H1 (cell line): ENCODE measurements at regions not wholly inside any gene's neighbourhood (a gene's known extent, or its start where the extent isn't known, plus 50 kb on each side); places are given as distances from the start of the nearest gene placed in this dataset.

Experiments
- CTCF ChIA-PET: fragments of 300-600 bp; sonication (Branson Sonifier 250); formaldehyde crosslinking; loops from one replicate; lab custom pipeline; 2021; ENCODE audit not compliant: partially characterized antibody; lab: Charles Lee
- POLR2A ChIA-PET: fragments of 300-600 bp; sonication (Branson Sonifier 250); formaldehyde crosslinking; loops from one replicate; lab custom pipeline; 2021; ENCODE audit warnings: inconsistent platforms; ENCODE audit not compliant: partially characterized antibody; lab: Charles Lee
- DNase-seq, 2 experiments: peaks; one replicate each; pipeline versions ENCODE4 v3.0.0 to v3.0.0-alpha.2; 2010 to 2022; ENCODE audit warnings: low spot score in 2 of 2, low read depth in 1 of 2, mixed read lengths in 1 of 2
- FAIRE-seq: peaks from 2 replicates; lab custom pipeline; 2011; peaks lifted over from hg19 to GRCh38; lab: Jason Lieb, UNC
- H2AFZ ChIP-seq: 2 replicates; pipeline ENCODE4 v1.8.1; 2012; ENCODE audit warnings: low read length, inconsistent platforms
- H2AK5ac ChIP-seq: 2 replicates; pipeline ENCODE4 v1.6.1; 2013; ENCODE audit warnings: low read depth, low read length
- H2BK120ac ChIP-seq: replicated peaks from 2 replicates; pipeline ENCODE3; 2013; ENCODE audit warnings: low read depth, low read length, inconsistent platforms
- H2BK12ac ChIP-seq: 2 replicates; pipeline ENCODE4 v1.6.1; 2013; ENCODE audit warnings: low read depth, low read length
- H2BK15ac ChIP-seq: 2 replicates; pipeline ENCODE4 v1.6.1; 2013; ENCODE audit warnings: low read length
- H2BK20ac ChIP-seq: 2 replicates; pipeline ENCODE4 v1.6.1; 2013; ENCODE audit warnings: low read length
- H2BK5ac ChIP-seq: 2 replicates; pipeline ENCODE4 v1.6.1; 2013; ENCODE audit warnings: low read depth, low read length
- H3K14ac ChIP-seq: 2 replicates; pipeline ENCODE4 v1.6.1; 2013; ENCODE audit warnings: inconsistent platforms; ENCODE audit not compliant: insufficient read length
- H3K18ac ChIP-seq: 2 replicates; pipeline ENCODE4 v1.6.1; 2013; ENCODE audit warnings: low read length; ENCODE audit errors: extremely low read depth
- H3K23ac ChIP-seq: 2 replicates; pipeline ENCODE4 v1.6.1; 2013; ENCODE audit warnings: inconsistent platforms; ENCODE audit not compliant: insufficient read length
- H3K23me2 ChIP-seq: 2 replicates; pipeline ENCODE4 v1.6.1; 2013; ENCODE audit warnings: low read depth, low read length
- H3K27ac ChIP-seq: 2 replicates; pipeline ENCODE4 v1.6.1; 2011; ENCODE audit warnings: low read depth, low read length, inconsistent platforms
- H3K27me3 ChIP-seq, 4 experiments: replicated peaks in 1 of 4; 1 replicate in 1 of 4; 2 replicates in 3 of 4; pipeline versions ENCODE4 v1.6.1 to v1.8.1; 2011 to 2013; ENCODE audit warnings: low read length in 3 of 4, mild to moderate bottlenecking in 3 of 4, inconsistent platforms in 2 of 4, mixed read lengths in 2 of 4, moderate library complexity in 1 of 4; ENCODE audit not compliant: control insufficient read depth in 3 of 4, insufficient read depth in 3 of 4; ENCODE audit errors: extremely low read depth in 1 of 4
- H3K36me3 ChIP-seq, 4 experiments: 2 replicates each; pipeline versions ENCODE4 v1.6.1 to v1.8.1; 2011 to 2013; ENCODE audit warnings: mild to moderate bottlenecking in 4 of 4, low read length in 3 of 4, moderate library complexity in 2 of 4, control low read depth in 1 of 4, inconsistent platforms in 1 of 4; ENCODE audit not compliant: insufficient read depth in 4 of 4, control insufficient read depth in 2 of 4
- H3K4ac ChIP-seq: replicated peaks from 2 replicates; pipeline ENCODE3; 2013; ENCODE audit warnings: low read length, low read depth, mixed read lengths, inconsistent platforms; ENCODE audit not compliant: insufficient read length
- H3K4me1 ChIP-seq, 4 experiments: replicated peaks in 1 of 4; 1 replicate in 1 of 4; 2 replicates in 3 of 4; pipeline versions ENCODE4 v1.6.1 to v1.8.1; 2011 to 2013; ENCODE audit warnings: low read length in 3 of 4, inconsistent platforms in 2 of 4, mixed read lengths in 1 of 4; ENCODE audit not compliant: insufficient read depth in 4 of 4, control insufficient read depth in 3 of 4
- H3K4me2 ChIP-seq, 2 experiments: 2 replicates each; pipeline versions ENCODE4 v1.6.1 to v1.8.1; 2011 to 2013; ENCODE audit warnings: low read depth in 2 of 2, low read length in 2 of 2, control low read depth in 1 of 2, inconsistent platforms in 1 of 2, mild to moderate bottlenecking in 1 of 2; ENCODE audit not compliant: insufficient read depth in 1 of 2
- H3K4me3 ChIP-seq, 4 experiments: fragments of 200-600, 300-600 bp in 1 of 4; sonication (generic), shearing (Covaris generic), sonication (Bioruptor Twin) in 1 of 4; 2 replicates each; pipeline versions ENCODE4 v1.5.1 to v1.8.1; 2011 to 2016; ENCODE audit warnings: low read length in 4 of 4, low read depth in 3 of 4, control low read depth in 2 of 4, inconsistent platforms in 2 of 4, mild to moderate bottlenecking in 2 of 4, mixed read lengths in 1 of 4, moderate library complexity in 1 of 4; ENCODE audit not compliant: insufficient read depth in 2 of 4; ENCODE audit errors: extremely low read depth in 1 of 4
- H3K56ac ChIP-seq: replicated peaks from 2 replicates; pipeline ENCODE3; 2013; ENCODE audit warnings: low read depth, mild to moderate bottlenecking, mixed read lengths, low read length, inconsistent platforms; ENCODE audit not compliant: insufficient read length
- H3K79me1 ChIP-seq: 2 replicates; pipeline ENCODE4 v1.6.1; 2013; ENCODE audit warnings: low read depth, low read length, control low read depth
- H3K79me2 ChIP-seq, 2 experiments: 2 replicates each; pipeline versions ENCODE4 v1.6.1 to v1.8.1; 2012 to 2013; ENCODE audit warnings: low read length in 2 of 2, mild to moderate bottlenecking in 2 of 2, inconsistent platforms in 1 of 2; ENCODE audit not compliant: insufficient read depth in 2 of 2, control insufficient read depth in 1 of 2
- H3K9ac ChIP-seq, 4 experiments: replicated peaks in 1 of 4; 1 replicate in 1 of 4; 2 replicates in 3 of 4; pipeline versions ENCODE4 v1.6.1 to v1.8.1; 2011 to 2013; ENCODE audit warnings: low read depth in 3 of 4, low read length in 3 of 4, control low read depth in 2 of 4, mild to moderate bottlenecking in 2 of 4, moderate library complexity in 2 of 4, inconsistent platforms in 1 of 4; ENCODE audit errors: extremely low read depth in 1 of 4
- H3K9me3 ChIP-seq, 2 experiments: 2 replicates each; pipeline versions ENCODE4 v1.6.1 to v1.8.1; 2012 to 2013; ENCODE audit warnings: mild to moderate bottlenecking in 2 of 2, moderate library complexity in 2 of 2, control low read depth in 1 of 2, inconsistent platforms in 1 of 2, low read depth in 1 of 2, low read length in 1 of 2, mixed read lengths in 1 of 2; ENCODE audit not compliant: insufficient read depth in 2 of 2
- H4K20me1 ChIP-seq, 2 experiments: replicated peaks in 1 of 2; 2 replicates each; pipeline versions ENCODE3 to v1.8.1; 2011 to 2013; ENCODE audit warnings: inconsistent platforms in 2 of 2, low read length in 2 of 2, mild to moderate bottlenecking in 1 of 2; ENCODE audit not compliant: insufficient read depth in 2 of 2, control insufficient read depth in 1 of 2
- H4K5ac ChIP-seq: 2 replicates; pipeline ENCODE4 v1.6.1; 2013; ENCODE audit warnings: low read length, low read depth, mixed read lengths, inconsistent platforms; ENCODE audit not compliant: insufficient read length
- H4K8ac ChIP-seq: 2 replicates; pipeline ENCODE4 v1.8.0; 2013; ENCODE audit warnings: mild to moderate bottlenecking, moderate library complexity, low read length, inconsistent platforms; ENCODE audit not compliant: insufficient read depth; ENCODE audit errors: extremely low read depth
- H4K91ac ChIP-seq: replicated peaks from 2 replicates; pipeline ENCODE3; 2013; ENCODE audit warnings: low read length, mixed read lengths, inconsistent platforms; ENCODE audit not compliant: insufficient read length
- ASH2L ChIP-seq: fragments of 200-600, 300-600 bp; sonication (generic); IDR thresholded peaks from one replicate; pipeline ENCODE4 v1.7.1; 2017; ENCODE audit warnings: low read length
- CHD2 ChIP-seq: IDR thresholded peaks from 2 replicates; pipeline ENCODE4 v1.6.1; 2012; ENCODE audit warnings: low read length, improper control_type of control experiment
- CREB1 ChIP-seq: IDR thresholded peaks from 2 replicates; pipeline ENCODE4 v1.6.1; 2012; ENCODE audit warnings: inconsistent platforms
- CTBP2 ChIP-seq: IDR thresholded peaks from 2 replicates; pipeline ENCODE4 v1.7.0; 2011; ENCODE audit warnings: borderline replicate concordance, mild to moderate bottlenecking, moderate library complexity, mixed read lengths, low read length; ENCODE audit not compliant: insufficient read depth, insufficient read length
- E2F6 ChIP-seq: IDR thresholded peaks from 2 replicates; pipeline ENCODE4 v1.6.1; 2012; ENCODE audit warnings: inconsistent platforms
- EGR1 ChIP-seq: IDR thresholded peaks from 2 replicates; pipeline ENCODE4 v1.6.1; 2011; ENCODE audit warnings: low read depth, low read length, borderline replicate concordance
- HDAC2 ChIP-seq, 2 experiments: fragments of 300-600 bp in 1 of 2; sonication (generic) in 1 of 2; IDR thresholded peaks; 2 replicates each; pipeline ENCODE4 v1.6.1; 2011 to 2012; ENCODE audit warnings: low read depth in 2 of 2, low read length in 2 of 2, mild to moderate bottlenecking in 2 of 2, moderate library complexity in 2 of 2, borderline replicate concordance in 1 of 2, inconsistent platforms in 1 of 2
- KDM5A ChIP-seq: fragments of 200-600 bp; IDR thresholded peaks from 2 replicates; pipeline ENCODE4 v1.7.1; 2012; ENCODE audit warnings: mild to moderate bottlenecking, low read length, inconsistent platforms, mixed read lengths
- MAFK ChIP-seq: IDR thresholded peaks from 2 replicates; pipeline ENCODE4 v1.6.1; 2012; ENCODE audit warnings: low read depth, mild to moderate bottlenecking, improper control_type of control experiment, low read length
- NRF1 ChIP-seq: IDR thresholded peaks from 2 replicates; pipeline ENCODE4 v1.6.1; 2011; ENCODE audit warnings: mild to moderate bottlenecking, low read depth, low read length, improper control_type of control experiment
- RAD21 ChIP-seq, 2 experiments: IDR thresholded peaks in 1 of 2; conservative IDR thresholded peaks in 1 of 2; 2 replicates each; pipeline ENCODE4 v1.6.1; 2011; ENCODE audit warnings: low read depth in 2 of 2, low read length in 2 of 2, improper control_type of control experiment in 1 of 2, inconsistent platforms in 1 of 2, mild to moderate bottlenecking in 1 of 2, moderate library complexity in 1 of 2
- SIN3A ChIP-seq, 2 experiments: IDR thresholded peaks in 1 of 2; conservative IDR thresholded peaks in 1 of 2; 2 replicates each; pipeline ENCODE4 v1.6.1; 2011 to 2012; ENCODE audit warnings: low read length in 2 of 2, improper control_type of control experiment in 1 of 2, low read depth in 1 of 2, mild to moderate bottlenecking in 1 of 2
- SP1 ChIP-seq: IDR thresholded peaks from 2 replicates; pipeline ENCODE4 v1.6.1; 2011; ENCODE audit warnings: low read depth, low read length
- WGBS, 2 experiments: shearing (Covaris generic) in 1 of 2; methylation state at CpG; one replicate each; pipeline versions ENCODE4 v1.1.6 to v1.1.7; 2013 to 2015; ENCODE audit warnings: low lambda C conversion rate in 2 of 2, mixed read lengths in 2 of 2, inconsistent platforms in 1 of 2, low coverage in 1 of 2, missing lambda C conversion rate in 1 of 2; ENCODE audit not compliant: insufficient replicate concordance in 2 of 2, insufficient coverage in 1 of 2, insufficient read length in 1 of 2; ENCODE audit errors: extremely low coverage in 1 of 2, missing lambda C conversion rate in 1 of 2; 5-methylcytosine and 5-hydroxymethylcytosine counted together

DNA sequence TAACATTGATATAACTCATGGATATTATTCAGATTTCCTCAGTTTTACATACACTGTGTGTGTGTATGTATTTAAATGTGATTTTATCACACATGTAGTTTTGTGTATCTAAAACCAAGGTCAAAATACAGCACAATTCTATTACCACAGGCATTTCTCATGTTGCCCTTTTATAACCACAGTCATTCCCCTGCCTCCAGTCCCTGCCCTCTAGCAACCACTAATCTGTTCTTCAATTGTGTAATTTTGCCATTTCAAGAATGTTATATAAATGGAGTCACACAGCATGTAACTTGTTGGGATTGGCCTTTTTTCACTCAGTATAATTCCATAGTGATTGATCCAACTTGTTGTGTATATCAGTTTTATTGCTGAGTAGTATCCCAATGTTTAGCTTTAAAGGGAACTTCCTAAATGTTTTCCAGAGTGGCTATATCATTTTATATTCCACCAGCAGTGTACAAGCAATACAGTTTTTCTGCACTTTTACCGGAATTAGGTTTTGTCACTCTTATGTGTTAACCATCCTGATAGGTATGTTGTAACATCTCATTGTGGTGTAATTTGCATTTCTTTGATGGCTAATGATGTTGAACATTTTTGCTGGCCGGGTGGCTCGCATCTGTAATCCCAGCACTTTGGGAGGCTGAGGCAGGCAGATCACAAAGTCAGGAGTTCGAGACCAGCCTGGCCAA is 338.2 kb downstream of the SOX4 start:
- Histone ChIP-seq H4K5ac (no peak overlapping the region), H4K20me1 (no peaks in the 10 kb centered on the region)
- no peak for FAIRE-seq

More for the DNA sequence above, 338.2 kb downstream of the SOX4 start:
- H2AFZ ChIP-seq, result no peak overlapping the region
- ChIA-PET CTCF (interaction anchor here (0.8 to 1.2 kb wide), 4 partner anchors 10 to 343 kb away, joined by 3 read pairs; no protein-coding TSS in a partner anchor), POLR2A (no interaction called here)
- H3K79me2 ChIP-seq, result peaks cover 0 to 46% of the 10 kb centered on the region in 2 experiments; a peak in 3 of 4 replicates
- no peak overlapping the region for H3K18ac ChIP-seq
- no peak overlapping the region for H3K4ac ChIP-seq
- H4K91ac ChIP-seq, result no peak overlapping the region
- no peak overlapping the region for H3K4me3 ChIP-seq
- DNase-seq, result no peak
- H3K23ac ChIP-seq, result no peak overlapping the region
- no peak overlapping the region for H2BK20ac ChIP-seq
- no peak overlapping the region for H2BK120ac ChIP-seq
- H2BK15ac ChIP-seq, result no peak overlapping the region
- no peak overlapping the region for H2BK12ac ChIP-seq
- no peaks in the 10 kb centered on the region for H3K4me1 ChIP-seq
- no peak overlapping the region for H3K14ac ChIP-seq
- TF ChIP-seq HDAC2 (IDR thresholded peaks at IDR 0.05; ENCODE audit: borderline replicate concordance in 1 of 2, low read depth in 2 of 2, low read length in 2 of 2), result no peak
- no peak for TF ChIP-seq CHD2
- TF ChIP-seq NRF1, result no peak
- TF ChIP-seq E2F6, result no peak
- no peak for TF ChIP-seq EGR1
- TF ChIP-seq RAD21 (IDR thresholded peaks at IDR 0.05 in 1 of 2, conservative IDR thresholded peaks at IDR 0.05 in 1 of 2; ENCODE audit: low read depth in 2 of 2, low read length in 2 of 2), result no peak
- no peak for TF ChIP-seq KDM5A
- TF ChIP-seq ASH2L, result no peak
- TF ChIP-seq SP1, result no peak
- no peak for TF ChIP-seq CREB1
- TF ChIP-seq MAFK, result no peak
- TF ChIP-seq CTBP2, result no peak
- TF ChIP-seq SIN3A (conservative IDR thresholded peaks at IDR 0.05 in 1 of 2, IDR thresholded peaks at IDR 0.05 in 1 of 2; ENCODE audit: low read depth in 1 of 2, low read length in 2 of 2), result no peak
- no peak overlapping the region for H3K9ac ChIP-seq
- no peaks in the 10 kb centered on the region for H3K23me2 ChIP-seq
- H3K4me2 ChIP-seq, result no peak overlapping the region
- no peaks in the 10 kb centered on the region for H3K27me3 ChIP-seq
- no peak overlapping the region for H2BK5ac ChIP-seq
- H2AK5ac ChIP-seq, result no peak overlapping the region
- H3K27ac ChIP-seq, result no peak overlapping the region
- no peaks in the 10 kb centered on the region for H3K9me3 ChIP-seq
- no peaks in the 10 kb centered on the region; the same call in 1 of the 2 replicates for H3K79me1 ChIP-seq
- H4K8ac ChIP-seq, result no peak overlapping the region
- H3K36me3 ChIP-seq, result no peaks in the 10 kb centered on the region
- no peak overlapping the region for H3K56ac ChIP-seq
- WGBS, 2 experiments, result 95% methylated on average over 4 of the region's 4 CpGs; no CpG with 5 or more reads in 1 of the 2 experiments
